ENCODE measurements at regions not wholly inside any gene's neighbourhood (a gene's known extent, or its start where the extent isn't known, plus 50 kb on each side); places are given as distances from the start of the nearest gene placed in this dataset.

- TF ChIP-seq ZNF645 (tag by site-specific recombination; IDR thresholded peaks at IDR 0.05) (no peak), ZFP69B (tag by site-specific recombination; IDR thresholded peaks at IDR 0.05) (no peak), CTCF (tag by site-specific recombination; IDR thresholded peaks at IDR 0.05) (no peak)
Measured at GRCh38 chr17:77811521-77811920, 147.0 kb upstream of the TNRC6C start.
